Fibroblast of skin of right biceps (primary cell): ENCODE measurements at regions not wholly inside any gene's neighbourhood (a gene's known extent, or its start where the extent isn't known, plus 50 kb on each side); places are given as distances from the start of the nearest gene placed in this dataset.

Source experiments
- DNase-seq: peaks from one replicate; pipeline ENCODE4 v3.0.0-alpha.2; 2013

DNA sequence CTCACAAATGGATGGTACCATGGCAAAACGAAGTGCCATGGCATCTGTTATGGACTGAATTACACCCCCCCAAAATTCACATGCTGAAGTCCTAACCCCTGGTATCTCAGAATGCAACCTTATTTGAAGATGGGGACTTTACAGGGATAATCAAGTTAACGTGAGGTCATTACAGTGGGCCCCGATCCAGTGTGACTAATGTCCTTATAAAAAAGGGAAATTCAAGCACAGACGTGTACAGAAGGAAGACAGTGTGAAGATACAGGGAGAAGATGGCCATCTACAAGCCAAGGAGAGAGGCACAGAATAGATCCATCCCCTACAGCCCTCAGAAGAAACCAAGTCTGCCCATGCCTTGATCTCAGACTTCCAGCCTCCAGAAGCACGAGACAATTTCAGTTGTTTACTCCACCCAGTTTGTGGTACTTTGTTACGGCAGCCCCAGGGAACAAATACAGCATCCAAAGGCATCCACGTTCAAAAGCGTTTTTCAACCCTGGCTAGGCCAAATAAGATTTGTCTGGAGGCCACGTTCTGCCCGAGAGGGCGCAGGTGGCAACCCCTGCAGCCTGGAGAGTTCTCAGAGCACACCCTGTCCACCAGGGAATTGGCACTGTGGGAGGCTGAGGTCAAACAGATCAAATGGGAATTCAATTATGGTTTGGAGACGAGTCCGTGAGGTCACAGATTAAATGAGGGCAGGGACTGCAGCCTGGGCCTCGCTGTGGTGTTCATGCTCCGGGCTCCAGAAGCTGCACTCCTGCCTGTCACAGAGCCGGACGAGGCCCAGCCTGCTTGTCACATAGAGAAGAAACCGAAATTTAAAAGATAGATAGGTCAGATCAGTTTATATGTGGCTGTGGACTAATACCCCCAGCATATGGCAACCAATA, 494.8 kb downstream of the SHQ1 start:
- DNase-seq: no peak

DNA sequence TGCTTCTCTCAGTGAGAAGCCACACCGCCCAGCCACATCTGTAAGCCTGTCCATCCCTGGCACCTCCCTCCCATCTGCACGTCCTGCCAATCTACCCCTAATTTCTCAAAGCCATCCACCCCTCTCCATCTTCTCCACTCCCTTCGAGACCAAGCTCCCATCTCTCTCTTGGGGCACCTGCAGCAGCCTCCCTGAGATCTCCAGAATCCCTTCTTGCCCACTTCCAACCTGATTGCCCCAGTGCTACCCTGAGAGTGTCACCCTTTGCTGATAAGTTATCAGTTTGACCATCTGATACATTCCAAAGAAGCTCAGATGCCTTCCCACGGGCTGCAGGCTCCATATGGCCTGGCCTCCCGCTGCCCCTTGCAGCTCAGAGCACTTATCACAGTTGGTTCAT, 496.1 kb downstream of the SHQ1 start:
- DNase-seq: no peak

DNA sequence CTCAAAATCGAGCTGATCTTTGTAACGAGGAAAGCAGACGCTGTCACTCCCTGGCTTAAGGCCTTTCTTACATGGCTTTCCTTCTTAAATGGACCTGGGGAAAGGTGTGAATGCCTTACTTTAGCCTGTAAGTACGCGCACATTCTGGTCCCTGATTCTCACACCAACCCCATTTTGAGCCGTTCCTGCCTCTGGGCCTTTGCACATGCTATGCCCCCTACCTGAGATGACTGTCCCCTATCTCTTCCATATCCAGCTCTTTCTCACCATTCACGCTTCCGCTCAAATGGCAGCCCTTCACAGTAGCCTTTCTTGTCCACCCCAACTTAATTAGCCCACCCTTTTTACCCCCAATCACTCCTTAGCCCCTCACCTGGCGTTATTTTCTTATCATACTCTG, 496.7 kb downstream of the SHQ1 start:
- no peak for DNase-seq

DNA sequence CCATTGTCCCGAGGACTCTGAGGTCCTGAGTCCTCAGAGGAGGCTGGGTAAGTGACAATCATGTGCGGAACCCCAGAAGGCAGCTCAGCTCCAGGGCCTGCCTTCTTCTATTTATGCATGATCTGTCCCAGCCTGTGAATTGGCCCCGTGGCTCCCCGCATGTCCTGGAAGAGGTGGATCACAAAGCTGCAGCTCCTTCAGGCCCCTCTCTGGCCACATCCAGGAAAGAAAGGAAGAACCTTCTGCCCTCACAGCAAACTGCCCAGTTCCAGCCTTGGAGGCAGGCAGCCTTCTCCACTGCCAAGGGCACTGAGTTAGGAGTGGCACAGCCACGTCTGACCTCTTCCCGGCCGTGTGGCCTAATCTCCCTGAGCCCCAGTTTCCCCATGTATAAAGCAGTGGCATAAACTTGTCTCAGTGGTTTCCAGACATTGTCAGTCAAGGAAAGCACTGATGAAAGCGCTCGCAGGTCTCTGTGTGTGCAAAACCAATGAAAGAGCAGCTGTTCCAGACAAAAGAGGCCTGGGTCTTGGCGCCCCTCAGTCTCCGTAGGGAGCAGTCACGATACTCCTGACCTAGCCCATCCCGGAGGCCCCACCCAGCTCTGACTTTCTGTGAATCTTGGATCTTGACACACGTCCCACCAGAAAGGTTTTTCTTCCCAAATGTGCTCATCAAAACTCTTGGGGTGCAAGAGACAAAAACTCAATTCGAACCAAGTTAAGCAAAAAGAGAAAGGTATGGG, 497.3 kb downstream of the SHQ1 start:
- DNase-seq: no peak

DNA sequence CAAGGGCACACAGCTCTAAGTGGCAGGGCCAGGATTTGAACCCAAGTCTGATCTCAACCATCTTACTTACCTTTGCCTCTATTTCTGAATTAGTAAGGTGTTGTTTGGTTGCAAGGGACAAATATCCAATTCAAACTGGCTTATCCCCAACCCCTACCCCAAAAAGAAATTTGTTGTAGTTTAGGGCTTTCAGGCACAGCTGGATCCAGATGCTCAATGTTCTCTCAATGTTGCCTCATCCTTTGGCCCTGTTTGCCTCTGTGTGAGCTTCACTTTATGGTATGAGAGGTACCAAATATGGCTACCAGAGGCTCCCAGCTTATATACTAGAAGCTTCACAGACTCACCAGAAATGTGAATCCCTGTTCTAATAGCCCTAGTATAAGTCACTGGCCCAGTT, 499.9 kb downstream of the SHQ1 start:
- DNase-seq: no peak

DNA sequence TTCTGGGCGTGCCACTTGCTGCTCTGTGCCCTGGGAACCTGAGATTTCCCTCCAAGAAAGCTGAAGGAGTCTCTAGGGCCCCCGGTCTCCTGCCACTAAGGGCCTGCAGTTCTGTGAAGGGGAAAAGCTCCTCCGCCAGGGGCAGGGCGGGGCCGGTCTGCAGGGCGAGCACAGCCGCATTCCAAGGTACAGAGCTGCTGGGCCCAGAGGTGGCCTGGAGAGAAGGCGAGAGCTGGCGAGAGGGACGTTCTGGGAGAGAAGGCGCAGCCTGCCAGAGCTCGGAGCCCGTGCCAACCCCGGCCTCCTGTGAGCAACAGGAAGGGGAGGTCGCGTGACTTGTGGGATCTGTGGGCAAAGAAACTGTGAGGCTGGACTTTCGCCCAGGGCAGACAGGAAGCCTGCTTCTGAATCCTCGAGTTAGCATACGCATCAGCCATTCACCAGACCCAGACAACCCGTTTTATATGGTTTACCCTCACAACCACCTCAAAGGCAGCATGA, 500.4 kb downstream of the SHQ1 start:
- peak; percentile 63 for DNase-seq

DNA sequence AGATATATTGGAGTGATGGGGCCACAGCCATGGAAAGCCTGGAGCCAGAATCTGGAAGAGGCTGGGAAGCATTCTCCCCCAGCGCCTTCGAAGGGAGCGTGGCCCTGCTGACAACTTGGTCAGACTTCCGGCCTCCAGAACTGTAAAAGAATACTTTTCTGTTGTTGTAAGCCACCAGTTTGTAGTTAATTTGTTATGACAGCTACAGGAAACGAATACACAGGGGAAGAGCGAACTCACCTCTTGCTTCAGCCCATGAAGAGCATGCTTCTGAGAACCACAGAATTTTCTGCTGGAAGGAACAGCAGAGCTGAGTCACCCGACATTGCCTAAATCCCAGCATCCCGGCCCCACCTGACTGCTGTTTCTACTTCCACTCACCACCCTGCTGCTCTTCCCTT, 501.7 kb downstream of the SHQ1 start:
- DNase-seq: peak; percentile 98

DNA sequence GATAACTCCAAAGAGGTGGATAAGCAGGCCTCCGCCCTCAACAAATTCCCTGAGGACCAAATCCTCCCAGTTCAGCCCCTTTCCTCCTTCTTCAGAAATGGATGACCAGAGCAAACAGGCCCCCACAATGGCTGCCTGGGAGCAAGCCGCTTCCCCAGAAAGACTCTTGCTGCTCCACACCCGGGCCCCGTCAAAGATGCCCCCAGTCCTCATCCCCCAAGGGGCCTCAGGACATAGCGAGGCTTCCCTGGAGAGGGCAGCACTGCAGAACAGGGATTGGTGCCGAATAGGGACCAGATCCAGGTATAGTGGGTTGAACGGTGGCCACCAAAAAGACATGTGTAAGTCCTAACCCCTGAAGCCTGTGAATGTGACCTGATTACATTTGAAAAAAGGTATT, 502.3 kb downstream of the SHQ1 start:
- DNase-seq: no peak

DNA sequence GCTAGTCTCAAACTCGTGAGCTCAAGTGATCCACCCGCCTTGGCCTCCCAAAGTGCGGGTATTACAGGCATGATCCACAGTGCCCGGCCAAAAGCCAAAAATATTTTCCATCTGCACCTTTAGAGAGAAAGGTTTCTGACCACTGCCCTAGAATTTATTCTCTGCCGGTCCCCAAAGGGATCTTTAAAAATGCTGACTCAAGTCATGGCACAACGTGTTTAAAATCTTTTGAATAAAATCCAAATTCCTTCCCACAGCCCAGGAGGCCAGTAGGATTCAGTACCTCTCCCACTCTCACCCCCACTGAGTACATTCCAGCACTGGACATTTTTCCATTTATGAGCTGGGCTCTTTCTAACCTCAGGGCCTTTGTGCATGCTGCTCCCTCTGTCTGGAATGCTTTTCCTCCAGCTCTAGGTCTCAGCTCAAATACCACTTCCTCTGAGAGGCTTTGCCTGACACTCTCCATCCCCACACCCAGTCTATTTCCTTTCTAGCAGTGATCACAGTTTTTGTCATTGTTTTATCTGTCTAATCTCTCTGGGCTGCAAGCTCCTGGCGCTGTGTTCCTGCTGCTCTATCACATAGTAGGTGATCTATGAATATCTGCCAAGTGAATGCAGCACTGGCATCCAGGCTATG, 502.9 kb downstream of the SHQ1 start:
- DNase-seq: peak; percentile 73

DNA sequence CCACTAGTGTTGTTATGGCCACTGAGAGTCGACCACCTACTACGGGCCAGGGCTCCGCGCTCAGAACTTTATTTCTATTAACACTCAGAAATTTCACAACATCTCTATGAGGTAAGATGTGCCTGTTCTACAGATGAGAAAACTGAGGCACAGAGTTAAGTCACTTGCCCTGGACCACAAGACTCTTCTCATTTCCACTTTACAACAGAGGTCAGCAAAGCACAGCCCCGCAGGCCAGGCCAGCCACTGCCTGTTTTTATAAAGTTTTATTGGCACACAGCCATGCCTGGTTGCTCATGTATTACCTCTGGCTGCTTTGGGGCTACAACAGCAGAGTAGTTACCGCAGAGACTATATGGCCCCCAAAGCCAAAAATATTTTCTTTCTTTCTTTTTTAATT, 503.6 kb downstream of the SHQ1 start:
- no peak for DNase-seq

DNA sequence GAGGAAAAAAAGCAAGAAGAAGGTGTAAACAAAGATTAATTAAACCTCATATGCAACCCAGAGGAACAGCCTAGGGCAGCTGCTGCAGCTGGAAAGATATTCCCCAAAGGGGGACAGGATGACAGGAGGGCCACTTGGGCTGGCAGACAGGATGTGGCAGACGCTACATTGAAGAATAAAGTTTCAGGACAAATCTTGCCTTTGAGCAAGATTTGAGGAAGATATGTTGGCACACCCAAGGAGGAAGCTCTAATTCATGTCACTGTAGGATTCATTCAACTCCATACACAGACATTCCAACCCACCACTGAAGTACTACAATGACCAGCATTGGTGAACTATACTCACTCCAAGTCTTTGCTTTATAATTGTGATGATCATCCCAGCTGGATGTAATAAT, 504.0 kb downstream of the SHQ1 start:
- DNase-seq: no peak

DNA sequence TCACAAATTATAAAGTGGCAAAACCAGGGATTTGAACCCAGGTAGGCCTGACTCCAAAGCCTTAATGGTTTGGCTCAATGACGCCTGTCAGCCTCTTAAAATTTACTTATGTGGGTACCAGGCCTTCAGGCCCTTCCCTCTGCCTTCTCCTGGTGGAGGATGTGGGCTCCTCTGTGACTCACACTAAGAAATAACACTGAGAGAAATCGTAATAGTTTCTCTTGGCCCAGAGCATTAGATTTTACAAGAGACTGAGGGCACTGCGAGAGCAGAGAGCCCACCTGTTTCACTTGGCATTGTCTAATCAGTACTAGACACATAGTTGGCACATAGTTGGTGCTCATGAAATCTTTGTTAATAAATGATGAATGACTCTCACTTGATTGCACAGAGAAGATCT, 505.2 kb downstream of the SHQ1 start:
- peak; percentile 48 for DNase-seq

DNA sequence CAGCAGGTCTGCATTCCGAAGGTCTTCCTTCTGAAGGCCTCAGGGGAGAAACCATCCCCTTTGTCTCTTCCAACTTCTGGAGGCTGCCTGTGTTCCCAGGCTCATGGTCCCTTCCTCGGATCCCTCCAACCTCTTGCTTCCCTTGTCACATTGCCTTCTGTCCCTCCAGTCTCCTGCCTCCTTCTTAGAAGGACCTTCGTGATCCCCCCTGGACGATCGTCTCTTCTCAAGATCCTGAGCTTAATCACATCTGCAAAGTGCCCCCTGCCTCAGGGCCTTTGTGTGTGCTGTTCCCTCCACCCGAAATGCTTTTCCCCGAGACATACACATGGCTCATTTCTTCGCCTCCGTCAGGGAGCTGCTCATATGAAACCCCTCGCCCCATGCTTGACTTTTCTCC, 505.8 kb downstream of the SHQ1 start:
- no peak for DNase-seq

DNA sequence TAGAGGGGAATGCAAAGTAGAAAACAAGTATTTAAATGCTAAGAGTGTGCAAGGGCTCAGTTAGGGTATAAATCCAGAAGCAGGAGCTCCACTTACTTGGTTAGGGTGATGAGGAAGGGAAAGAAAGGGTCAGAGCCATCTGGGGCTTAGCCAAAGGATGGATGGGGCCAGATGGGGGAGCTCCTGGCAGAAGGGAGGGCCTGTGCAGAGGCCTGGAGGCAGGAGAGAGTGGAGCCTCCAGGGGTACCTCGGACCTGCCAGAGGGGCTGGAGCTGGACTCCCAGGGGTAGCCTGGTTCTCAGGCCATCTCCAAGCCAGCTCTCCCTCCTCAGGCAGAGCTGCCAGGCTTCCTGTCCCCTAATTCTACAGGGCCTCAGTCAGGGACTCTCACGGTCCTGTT, 506.3 kb downstream of the SHQ1 start:
- DNase-seq: no peak

DNA sequence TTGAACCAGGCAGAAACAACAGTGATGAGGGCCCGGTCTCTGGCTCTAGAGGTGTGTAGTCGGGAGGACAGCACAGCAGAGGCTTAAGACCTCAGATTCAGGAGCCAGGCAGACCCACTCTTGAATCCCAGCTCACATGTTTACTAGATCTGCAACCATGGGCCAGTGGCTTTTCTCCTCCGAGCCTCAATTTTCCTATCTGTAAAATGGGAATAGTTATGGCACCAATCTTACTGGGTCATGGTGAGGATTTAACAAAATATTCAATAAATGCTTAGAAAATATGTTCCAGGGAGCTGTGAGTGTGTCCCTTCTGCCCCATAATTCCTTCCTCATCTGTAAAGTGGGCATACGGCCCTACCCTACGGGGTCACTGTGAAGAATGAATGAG, 506.9 kb downstream of the SHQ1 start:
- no peak for DNase-seq

DNA sequence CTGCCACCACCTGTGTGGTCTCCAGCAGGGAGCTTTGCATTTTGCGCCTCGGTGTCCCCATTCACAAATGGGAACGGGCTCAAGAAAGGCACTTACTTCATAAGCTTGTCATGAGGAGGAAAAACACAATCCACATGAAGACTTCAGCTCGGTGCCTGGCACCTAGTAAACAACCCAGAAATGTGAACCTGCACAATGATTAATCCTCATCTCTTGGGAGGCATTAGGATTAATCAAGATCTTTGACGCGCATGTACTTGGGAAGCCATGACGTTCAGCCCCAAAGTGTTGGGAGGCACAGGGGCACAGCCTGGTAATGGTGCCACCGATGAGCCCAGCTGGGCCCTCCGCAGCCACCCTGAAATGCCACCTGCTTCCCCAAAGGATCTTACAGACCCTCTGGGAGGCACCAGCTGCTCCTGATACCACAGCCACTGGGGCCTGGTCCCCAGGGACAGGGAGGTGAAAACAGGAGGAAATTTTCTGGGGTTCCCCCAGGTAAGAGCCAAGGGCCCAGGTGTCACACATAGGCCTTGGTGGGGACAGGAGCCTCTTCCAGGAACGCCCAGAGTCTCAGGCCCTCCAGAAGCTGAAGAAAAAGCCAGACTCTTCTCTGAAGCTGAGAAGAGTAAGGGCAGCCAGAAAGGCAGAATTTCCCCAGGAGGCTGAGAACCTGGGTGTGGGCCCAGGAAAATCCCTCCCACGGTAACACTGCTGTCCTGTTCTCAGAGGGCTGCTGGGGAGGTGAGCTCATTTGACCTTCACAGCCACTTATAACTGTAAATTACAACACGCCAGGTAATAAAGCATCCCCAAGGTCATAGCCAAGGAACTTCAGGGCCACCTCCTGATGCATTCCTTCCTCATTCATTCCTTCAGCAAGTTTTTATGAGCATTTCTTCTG, 507.5 kb downstream of the SHQ1 start:
- no peak for DNase-seq

DNA sequence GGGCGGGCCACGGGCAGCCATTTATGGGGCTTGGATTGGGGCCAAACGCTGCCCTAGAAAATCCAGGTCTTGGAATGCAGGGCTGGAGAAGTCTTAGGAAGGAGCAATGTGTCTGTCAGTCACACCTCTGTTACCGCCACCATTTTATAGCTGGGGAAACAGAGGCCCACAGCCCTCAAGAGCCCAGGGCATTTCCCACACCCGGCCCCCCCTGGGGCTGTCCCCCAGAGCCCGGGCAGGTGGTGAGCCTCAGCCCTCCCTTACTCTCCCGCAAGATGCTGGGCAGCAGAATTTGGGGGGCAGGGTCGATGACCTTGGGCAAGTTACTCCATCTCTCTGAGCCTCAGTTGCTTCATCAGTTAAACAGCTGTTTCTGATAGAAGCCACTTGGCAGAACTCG, 508.2 kb downstream of the SHQ1 start:
- no peak for DNase-seq

DNA sequence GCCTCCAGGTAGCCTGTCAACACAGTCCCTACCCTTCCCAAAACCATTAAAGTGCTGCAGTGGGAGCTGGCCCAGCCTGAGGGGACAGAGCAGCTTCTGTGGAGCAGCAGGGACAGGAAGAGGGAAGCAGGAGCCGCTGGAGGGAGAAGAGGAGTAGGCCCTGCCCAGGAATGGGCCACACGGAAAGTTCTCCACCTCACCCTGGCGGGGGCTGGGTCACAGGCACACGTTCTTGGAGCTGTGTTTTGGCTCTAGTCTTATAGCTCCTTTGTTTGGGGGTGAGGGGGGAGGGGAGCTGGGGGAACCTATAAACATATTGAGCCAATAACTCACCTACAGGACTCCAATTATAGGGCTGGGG, 508.6 kb downstream of the SHQ1 start:
- DNase-seq: no peak

DNA sequence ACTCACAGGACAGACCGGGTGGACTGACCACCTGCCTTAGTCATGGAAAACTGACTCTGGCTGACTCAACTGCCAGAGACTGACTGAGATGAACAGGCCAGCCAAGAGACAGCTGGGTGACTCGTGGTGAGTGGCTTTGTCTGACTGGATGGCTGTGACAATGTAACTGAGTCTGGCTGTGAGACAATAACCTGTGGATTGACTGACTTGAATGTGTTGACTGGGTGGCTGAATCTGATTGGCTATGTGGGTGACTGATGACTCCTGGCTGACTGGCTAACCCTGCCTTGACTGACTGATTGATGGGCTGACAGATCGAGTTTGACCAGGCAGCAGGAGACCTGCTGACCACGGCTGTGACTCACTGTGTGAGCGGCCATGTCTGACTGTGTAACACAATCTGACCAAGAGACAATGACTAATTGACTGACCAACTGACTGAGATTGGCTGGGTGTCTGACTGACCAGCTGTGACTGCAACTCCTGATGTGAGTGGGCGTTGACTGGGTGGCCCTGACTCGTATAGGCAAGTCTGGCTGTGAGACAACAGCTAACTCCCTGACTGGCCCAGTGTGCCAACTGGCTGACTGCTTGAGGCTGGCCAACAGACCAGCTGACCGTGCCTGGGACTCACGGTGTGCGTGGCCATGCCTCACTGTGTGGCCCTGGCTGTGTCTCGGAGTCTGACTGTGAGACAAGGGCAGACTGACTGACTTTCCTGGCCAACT, 509.1 kb downstream of the SHQ1 start:
- peak; percentile 91 for DNase-seq

DNA sequence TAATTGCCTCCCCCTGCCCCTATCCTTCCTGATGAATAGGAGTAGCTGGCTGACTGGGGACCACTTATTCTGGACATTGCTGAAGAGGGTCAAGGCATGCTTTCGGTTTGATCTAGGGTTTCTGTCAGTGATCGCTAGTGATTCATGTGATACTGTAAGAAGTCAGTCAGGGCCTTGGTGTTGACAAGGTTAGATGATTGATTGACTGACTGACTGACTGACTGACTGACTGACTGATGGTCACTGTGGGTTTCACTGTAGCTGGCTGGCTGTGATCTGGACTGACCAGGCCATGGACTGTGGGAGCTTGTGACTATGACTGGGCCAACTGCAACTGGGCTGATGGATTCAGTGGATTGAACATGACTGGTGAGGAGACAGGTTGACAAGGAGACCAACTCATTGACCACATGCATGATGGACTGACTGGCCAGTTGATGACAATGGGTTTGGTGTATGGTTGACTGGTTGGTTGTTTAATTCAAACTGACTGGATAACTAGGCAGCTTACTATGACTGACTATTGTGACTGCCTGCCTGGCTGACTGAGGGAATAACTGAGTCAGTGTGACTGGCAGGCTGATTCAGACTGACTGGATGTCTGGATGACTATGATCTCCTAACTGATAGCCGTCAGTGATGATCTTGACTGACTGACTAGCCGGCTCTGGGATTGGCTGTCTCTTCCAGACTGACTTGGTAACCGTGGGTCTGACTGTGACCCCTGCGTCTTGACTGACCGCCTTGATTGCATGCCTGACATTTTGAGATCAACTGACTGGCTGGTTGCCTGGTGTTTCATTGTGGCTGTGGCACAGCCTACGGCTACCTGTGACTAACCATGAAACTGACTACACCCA, 509.9 kb downstream of the SHQ1 start:
- peak; percentile 67 for DNase-seq

DNA sequence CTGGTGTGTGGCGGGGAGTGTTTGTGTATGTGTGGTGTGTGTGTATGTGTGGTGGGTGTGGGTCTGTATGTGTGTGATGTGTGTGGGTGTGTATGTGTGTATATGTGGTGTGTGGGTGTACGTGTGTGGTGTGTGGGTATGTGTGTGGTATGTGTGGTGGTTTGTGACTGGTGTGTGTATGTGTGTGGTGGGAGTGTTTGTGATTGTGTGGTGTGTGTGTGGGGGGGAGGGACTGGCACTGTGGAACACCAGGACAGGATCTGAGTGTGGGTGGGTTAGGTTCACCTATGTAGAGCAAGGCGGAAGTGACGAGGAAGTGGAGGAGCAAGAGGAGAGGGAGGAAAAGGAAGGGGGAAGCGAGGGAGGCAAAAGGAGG, 510.8 kb downstream of the SHQ1 start:
- DNase-seq: no peak
